ENCODE measurements at regions not wholly inside any gene's neighbourhood (a gene's known extent, or its start where the extent isn't known, plus 50 kb on each side); places are given as distances from the start of the nearest gene placed in this dataset.

DNA sequence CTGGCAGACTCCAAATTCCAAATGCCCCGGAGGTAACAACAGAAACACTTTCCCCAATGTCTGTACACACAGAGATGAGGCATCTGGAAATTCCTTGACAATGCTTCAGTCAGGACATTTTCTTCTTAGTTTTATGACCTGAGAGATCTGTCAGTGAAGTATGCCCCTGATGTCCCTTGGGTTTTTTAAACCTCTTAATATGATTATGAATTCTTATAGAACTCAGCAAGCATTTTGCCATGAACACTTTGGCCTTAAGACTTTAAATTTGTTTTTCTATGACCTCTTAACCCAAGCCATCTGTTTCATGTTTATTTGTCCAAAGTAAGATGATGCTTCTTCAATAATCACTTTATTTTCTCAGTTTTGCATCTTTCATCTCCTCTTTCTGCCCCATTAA is 1206.2 kb downstream of the GATA3 start:
- no peak for TF ChIP-seq EP300 (IDR thresholded peaks at IDR 0.05; ENCODE audit: borderline replicate concordance)
- no peak for TF ChIP-seq CEBPB (IDR thresholded peaks at IDR 0.05)
- TF ChIP-seq NFIC (IDR thresholded peaks at IDR 0.05) = no peak
